ENCODE measurements at regions not wholly inside any gene's neighbourhood (a gene's known extent, or its start where the extent isn't known, plus 50 kb on each side); places are given as distances from the start of the nearest gene placed in this dataset.

DNA sequence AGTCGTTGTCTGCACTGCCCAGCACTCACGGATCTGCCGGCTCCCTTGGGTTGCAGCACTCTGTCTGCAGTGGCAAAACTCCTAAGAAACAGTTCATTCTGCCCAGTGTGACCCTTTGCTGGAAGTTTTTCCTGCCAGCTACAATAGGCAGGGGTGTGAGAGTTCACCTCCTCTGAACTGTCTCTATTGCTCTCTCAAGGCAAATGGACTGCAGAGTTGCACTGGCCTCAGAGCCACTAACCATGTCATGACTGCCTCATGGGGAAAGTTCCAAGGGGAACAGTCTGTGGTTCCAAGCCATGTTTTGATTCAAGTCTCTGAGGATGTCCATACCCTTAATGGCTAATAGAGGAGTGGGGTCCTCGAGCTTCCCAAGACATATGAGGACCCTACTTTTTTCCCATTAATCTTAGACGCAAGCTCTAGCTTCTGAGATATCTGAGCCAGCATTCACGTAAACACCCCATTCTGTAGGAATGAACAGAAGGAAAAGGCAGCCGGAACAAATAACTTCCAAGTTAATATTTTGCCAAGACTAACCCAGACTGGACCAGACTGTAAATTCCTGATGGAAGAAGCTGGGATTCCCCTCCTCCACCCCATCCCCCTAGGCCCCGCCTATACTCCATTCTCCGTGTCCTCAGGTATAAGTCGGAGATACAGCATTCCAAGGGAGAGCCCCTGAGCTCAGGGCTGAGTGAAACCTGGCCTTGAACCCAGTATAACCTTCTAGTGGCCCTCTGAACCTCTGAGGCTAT, 93.8 kb upstream of the AKT3 start:
- DNase-seq: no peak

DNA sequence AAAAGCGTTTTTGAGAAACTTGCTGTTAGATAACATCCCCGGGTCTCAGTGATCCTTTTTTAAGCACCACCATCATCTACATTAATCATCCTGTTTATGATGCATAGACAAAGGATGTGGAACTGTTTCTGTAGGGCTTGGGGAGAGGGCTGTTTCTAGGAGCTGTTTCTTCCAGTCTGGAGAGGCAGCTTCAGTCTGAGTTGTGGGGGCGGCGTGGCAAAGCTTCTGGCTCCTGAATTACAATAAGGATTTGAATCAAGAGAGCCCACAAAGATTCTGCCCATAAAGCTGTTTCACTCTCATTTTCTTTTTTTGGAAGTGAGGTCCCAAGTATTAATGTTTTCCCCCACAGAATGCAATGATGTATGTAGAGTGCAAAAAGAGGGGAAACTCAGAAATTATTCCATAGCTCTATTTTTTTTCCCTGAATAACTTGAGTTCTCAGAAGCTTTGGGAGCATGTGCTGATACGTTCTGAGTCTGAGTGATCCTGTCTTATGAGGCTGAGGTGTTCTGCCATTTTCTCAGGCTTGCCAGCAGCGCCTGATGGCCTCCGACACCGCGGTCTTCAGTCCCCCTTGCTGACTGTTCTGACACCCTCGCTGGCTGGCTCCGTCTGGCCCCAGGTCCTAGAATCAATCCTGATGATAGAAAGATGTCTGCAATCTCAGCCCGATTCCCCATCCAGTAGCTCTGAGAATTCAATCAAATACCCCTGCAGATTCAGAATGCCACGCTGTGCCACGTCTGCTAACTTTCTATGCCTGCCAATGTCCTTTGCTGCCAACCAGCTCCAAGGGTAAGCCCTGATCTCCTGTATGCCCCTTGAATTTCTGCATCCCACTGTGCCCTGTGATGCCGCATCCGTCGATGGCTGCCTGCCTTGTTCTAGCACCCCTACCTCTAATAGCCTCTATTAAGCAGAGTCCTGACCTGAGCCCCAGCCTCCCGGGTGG, 92.4 kb upstream of the AKT3 start:
- no peak for DNase-seq

DNA sequence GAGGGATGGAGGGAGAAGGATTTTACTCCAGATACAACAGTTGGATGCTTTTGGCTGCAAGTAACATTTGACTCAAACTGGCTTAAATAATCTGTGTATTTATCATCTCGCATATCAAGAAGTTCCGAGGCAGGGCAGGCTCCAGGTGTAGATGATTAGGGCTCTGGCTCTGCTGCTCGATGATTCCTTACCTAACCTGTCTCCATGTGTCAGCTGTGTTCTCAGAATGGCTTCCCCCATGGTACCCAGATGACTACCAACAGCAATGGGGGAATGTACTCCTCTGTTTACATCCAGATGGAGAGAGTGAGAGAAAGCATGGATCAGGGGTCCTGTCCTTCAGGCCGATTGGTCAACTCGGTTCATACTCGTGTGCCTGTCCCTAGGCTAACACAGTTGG, 90.4 kb upstream of the AKT3 start:
- DNase-seq: no peak

DNA sequence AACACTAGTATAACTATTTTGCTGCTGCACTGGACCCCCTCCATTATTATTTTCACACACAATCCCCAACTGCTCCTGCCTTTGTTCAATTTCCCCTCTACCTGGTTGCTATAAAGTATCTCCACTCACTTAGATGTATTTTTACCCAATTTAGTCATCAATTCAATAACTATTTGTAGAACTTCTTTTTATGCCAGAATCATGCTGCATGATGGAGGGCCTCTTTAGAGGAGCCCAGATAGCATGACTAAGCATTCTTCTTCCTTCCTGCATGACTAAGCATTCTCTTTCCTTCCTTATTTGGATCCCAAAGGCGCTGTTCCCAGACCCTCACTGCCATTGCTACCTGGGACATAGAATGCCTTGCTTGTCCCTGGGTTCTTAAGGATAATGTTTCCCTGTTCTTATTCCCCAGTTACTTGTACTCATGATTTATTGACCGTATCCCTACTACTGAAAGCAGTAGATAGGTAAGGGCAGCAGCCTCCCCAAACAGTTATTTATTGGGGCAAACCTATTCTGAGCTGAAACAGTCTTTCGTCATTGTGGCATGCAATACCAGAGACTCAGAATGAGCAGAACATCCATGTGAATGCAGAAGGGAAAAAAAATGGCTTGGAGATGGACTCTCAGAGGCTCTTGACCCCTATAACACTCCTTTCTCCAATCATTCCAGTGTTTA, 89.3 kb upstream of the AKT3 start:
- DNase-seq: no peak

DNA sequence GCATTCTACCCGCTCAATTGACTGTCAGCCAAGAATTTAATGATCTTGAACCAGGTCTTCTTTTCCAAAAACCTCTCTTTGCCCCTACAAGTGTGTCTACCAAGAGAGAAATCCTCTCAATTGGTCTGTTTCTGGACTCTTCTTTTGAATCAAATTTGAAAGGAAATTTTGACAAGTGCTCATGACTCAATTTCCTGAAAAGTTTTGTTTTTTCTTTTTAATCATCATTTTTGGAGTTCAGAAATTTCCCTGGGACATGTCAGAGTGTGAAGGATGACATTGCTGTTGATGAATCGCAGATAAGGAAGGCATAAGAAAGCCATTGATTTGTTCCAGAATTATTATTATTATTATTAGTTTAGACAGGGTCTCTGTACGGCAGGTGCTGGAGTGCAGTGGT, 88.2 kb upstream of the AKT3 start:
- no peak for DNase-seq

DNA sequence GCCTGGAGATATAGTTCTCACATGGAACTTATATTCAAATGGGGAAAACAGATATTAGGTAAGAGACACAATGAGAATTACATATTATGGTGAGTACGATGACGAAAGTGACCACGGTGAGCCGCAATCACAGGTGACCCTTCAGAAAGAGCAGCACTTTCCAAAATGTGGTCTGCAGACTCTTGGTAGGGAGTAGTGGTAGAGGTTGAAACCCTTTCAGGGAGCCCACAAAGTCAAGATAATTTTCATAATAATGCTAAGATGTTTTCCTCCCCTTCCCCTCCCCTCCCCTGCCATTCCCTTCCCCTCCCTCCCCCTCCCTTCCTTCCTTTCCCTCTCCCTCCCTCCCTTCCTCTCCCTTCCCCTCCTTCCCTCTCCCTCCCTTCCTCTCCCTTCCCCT, 83.5 kb upstream of the AKT3 start:
- DNase-seq: no peak

DNA sequence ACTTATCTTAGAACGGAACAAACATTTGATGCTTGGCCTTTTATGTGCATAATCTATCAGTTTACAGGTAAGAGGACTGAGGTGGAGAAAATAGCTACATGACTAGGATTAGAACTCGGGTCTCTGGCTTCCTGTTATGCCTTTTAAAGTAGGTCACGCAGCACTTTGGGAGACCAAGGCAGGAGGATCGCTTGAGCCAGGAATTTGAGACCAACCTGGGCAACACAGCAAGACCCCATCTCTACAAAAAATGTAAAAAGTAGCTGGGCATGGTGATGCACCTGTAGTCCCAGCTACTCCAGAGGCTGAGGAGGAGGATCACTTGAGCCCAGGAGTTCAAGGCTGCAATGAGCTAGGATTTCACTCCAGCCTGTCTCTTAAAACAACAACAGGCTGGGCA, 81.9 kb upstream of the AKT3 start:
- DNase-seq: no peak

DNA sequence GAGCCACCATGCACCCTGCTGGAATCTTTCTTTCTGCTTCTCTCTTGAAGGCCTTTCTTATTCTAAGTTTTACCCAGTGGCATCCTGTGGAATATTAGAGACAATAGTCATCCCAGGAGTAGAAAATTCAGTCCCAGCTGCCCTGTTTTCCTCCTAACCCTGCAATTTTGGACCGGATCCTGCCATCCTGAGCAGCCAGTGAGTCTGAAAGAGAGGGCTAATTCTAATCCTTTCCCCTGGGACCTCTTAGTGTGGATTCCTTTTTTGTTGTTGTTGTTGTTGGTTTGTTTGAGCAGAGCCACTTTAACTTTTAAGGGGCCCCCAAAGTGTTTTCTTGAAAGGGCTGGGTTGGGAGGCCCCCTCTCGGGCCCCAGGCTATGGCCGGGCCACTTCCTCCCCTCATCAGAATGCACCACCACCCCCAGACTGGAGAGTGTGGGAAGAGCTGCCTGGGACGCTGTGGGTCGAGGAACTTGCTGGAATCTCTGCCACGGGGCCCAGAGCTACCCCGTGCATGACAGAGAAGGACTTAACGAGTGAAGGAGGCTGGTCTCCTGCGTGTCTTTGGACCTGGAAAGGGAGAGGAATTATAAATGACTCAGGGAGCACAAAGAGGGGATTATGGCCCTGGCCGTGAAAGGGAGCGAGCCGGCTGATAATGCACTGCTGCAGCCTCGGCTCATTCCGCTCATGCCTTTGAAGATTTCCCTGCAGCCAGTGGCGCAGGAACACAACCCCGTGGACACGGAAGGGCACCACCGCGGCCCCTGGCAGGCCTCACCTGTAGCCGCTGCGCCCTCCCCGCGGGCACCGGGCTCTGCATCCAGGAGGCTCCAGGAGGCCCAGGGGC, 81.0 kb upstream of the AKT3 start:
- DNase-seq: no peak

DNA sequence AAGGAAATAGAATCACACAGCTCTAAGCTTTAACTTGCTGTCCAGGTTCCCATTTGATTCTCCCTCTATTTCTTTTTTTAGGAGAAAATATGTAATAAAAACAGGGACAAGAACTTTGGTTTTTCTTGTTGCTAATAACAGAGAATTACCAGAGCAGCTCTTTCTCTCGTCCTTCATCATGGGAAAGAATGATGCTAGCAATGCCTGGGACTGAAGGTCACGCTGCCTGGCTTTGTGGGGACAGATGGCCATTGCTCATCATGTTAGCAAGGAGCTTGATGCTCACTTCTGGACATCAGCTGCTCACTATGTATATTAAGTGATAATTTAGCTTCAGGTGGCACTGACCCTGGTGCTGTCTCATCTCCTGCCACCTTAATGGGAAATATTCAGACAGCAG, 77.3 kb upstream of the AKT3 start:
- DNase-seq: no peak

DNA sequence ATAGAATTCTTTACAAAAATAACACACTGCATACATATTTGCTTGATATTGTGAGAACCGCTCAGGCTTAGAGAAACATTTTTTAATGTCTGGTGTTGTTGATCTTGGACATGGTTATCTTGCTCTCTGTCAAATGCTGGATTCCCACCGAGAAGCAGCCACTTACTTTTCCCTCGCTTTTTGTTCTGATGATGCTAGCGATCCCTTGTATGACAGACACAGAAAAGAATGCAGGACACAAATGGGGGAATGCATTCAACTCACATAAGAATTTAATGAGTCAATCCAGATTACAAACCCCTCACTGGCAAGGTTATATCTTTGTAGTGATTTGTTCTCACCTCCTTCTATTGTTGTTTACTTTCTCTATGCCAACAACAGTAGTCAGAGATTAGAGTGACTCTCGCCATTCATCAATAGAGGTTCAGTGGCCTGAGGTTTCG, 76.8 kb upstream of the AKT3 start:
- DNase-seq: no peak

DNA sequence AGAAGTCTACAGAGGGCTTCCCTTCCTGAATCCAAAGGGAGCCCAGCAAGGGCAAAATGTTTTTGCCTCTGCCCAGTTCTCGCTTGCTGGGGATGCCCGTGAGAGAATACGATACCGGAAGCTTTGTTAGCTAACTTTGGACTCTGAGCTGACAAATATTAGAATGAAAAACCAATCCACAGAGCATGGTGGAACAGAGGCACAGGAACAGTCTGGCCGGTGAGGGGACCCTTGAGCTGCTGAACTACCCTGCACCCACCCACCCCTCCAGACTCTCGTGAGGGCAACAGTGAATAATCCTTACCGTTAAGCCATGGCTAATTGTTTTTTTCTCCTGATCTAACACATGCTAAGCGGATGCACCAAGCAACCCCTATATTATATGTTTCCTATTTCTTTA, 76.3 kb upstream of the AKT3 start:
- no peak for DNase-seq

DNA sequence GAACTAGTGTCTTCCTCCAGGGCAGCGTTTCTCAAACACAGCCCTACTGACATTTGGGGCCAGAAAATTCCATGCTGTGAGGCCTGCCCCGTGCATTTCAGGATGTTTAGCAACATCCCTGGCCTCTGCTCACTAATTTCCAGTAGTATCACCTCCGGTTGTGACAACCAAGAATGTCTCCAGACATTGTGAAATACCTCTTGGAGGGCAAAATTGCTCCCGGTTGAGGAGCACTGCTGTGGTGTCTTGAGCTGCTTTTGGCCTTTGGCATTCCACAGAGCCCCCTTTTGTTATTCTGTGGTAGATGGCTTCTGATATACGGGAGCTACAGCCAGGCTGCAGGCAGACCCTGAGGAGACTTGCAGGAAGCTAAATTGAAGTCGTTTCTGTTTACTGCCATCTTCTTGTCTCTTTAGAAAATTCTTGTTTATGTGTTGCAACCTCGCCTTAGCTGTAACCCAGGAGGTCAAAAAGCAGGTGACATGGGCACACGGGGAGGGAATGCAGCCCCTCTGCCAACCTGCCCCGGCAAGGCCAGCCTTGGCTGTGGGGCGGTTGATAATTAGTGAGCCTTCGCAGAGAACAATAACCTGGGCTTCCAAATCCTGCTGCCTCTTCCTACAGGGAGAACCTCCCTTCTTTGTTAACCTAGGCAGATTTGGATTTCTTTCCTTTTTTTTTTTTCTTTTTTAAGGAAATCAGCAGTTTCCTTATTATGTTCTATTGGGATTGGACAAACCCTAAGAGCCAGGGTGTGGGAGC, 74.7 kb upstream of the AKT3 start:
- no peak for DNase-seq

DNA sequence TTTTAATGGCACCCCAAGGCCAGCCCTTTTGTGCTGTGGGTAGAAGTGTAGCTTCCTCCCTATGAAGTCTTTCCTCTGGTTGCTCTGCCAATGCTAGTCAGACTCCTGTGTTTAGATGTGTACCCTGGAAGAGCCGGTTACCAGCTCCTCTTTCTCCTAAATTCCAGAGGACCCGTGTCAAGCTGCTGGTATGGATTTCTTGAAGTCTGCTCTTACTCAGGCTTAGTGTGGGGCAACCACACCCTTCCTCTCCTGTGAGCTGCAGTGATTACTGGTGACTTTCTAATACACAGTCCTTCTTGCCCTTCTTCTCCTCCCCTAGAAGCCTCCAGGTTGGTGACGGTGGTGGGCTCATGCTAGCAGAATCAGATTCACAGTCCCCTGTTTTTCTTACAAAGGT, 74.1 kb upstream of the AKT3 start:
- no peak for DNase-seq

DNA sequence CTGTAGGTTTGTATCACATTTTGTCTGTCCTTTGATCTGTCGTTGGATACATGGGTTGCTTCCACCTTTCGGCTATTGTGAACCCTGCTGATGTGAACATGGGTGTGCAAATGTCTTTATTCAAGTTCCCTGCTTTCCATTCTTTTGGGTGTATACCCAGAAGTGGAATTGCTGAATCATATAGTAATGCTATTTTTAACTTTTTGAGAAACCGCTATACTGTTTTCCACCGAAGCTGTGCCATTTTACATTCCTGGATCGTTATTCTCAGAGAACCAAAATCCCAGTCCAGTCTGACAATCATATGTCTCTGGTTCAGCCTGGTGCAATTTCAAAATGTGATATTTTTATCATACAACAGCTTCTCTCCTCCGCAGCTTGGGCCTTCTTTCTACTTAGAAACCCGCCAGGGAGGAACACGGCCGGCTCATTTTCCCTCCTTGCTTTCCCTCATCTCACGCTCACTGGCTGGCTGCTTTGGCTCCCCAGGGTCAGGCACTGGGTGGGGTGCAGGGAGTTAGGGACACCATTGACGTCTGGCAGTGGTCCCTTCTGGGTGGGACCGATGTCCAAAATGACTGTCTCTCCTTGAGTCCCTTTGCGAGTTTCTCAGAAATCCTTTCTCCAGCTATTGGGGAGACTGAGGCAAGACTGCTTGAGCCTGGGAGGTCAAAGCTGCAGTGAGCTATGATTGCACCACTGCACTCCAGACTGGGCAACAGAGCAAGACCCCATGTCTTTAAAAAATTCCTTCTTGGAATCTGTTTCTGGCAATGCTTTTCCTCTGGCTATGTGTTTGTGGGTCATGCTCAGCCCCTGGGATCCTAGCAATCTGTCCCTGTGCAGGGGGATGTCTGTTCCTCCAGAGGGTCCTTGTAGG, 73.5 kb upstream of the AKT3 start:
- no peak for DNase-seq

DNA sequence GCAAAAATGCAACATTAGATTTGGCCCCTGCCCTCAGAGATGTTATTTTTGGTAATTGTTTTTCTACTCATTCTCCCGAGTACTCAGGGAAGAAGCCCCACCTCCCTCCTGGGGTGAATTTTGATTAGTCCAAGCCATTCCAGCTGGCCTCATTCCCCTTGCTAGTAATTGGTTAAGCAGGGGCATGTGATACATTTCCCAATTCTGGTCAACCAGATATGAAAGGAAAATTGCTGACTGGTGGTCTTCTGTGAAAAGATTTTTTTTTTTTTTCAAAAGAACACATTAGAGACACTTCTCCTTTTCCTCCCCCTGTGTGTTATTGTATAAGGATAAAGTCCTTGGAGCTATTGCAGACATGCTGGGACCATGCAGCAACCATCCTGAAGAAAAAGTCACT, 71.1 kb upstream of the AKT3 start:
- DNase-seq: no peak

DNA sequence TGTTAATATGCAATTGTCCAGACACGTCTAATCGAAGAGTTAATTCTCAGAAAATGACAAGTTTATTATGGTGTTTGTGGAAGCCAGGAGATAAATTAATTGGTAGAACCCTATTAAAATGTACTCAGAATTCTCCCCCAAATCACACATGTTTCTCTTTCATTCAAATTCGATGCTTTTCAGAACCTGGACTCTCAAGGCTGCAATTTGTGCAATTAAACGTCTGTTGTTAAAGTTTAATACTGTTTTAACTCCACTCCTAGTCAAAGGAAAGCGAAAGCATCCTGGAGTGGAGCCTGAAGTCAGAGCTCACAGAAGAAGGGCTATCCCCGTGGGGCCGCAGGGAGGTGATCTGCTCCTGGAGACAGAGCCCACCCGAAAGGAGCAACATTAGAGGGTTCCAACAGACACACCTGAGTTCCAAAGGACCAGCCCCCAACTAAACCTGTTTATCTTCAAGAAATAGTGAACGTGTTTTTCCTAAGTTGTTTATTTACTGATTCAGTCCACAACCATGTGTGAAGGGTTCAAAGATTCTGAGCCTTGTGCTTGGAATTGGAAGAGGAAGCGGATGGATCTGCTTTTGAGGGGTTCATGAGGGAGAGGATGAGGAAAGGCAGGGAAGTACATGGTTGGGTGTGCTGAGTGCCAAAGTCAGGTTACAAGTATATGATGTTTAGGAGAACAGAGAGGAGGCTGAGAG, 68.0 kb upstream of the AKT3 start:
- DNase-seq: no peak

DNA sequence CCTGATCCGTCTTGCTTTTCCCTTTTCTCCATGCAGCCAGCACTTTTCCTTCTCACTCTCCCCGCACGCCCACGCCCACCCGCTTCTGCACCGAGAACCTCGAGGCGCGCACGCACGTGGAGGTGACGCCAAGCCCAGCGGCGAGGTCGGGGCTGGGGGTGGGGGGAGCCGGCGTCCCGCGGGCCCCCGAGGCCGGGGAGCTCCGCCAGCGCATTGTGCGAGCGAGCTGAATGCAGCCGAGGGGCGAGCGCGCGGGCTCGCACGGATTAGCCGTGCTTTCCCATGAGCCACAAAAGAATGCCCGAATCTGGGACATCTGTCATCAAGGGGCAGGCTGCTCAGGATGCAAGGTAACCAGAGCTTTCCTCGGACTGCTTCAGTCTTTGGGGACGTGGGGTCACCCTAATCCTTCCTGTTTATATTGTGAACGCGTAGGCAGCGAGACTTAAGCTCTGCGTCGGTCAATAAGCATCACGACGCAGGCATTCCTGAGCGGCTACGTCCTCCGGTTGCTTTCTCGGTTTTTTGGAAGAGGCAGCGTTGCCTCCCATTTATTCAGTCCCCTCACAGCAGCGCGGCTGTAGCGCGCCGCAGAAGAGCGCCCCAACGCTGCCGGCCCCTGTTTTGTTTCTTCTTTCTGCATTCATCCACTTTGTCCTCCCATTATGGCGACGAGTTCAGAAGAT, 67.3 kb upstream of the AKT3 start:
- peak; percentile 2 for DNase-seq

DNA sequence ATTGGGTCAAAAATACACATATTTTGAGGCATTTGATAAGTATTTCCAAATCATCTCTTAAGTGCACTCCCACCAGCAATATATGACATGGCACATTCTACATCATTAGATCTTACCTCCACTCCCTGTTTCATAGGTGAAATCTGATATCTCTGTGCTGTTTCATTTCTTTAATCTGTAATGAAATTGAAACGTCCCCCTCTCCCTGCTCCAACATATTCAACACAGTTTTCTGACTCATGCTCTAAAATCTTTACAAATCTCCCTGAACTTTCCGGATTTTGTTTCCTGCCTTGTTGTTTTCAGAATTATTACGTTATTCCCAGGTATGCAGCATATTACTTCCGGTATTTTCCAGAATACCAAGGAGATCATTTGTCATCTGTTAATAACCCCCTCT, 66.1 kb upstream of the AKT3 start:
- DNase-seq: no peak

DNA sequence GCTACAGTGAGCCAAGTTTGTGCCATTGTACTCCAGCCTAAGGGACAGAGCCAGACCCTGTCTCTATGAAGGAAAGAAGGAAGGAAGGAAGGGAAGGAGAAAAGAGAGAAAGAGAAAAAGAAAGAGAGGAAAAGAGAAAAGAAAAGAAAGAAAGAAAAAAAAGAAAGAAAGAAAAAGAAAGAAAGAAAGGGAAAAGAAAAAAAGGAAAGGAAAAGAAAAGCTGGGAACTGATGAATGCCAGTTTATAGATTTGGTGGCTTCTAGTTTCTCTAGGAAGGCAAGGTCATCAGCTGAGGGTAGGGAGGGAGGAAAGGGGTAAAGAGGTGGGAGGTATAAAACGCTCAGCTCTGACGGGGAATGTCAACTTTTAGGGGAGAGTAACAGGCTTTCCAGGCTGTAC, 62.3 kb upstream of the AKT3 start:
- DNase-seq: no peak

DNA sequence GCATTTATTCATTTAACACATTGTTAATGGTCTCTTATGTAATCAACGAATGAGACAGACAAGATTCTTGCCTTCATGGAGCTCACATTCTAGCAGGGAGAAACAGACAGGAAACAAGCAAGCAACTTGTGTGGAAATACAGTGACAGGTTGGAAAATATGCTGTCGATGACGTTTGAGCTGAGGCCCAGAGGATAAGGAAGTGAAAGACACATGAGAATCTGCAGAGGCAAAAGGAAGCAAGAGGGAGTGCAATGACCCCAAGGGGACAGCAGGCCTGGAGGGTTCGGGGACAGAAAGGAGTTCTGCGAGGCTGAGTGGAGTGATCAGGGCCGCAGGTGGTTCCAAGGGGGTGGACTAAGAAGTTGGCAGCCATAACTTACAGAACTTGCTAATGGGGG, 60.6 kb upstream of the AKT3 start:
- no peak for DNase-seq

Measured in CD4-positive, alpha-beta T cell treated with Interleukin-17A for 1 hour (primary cell).